ENCODE measurements at regions not wholly inside any gene's neighbourhood (a gene's known extent, or its start where the extent isn't known, plus 50 kb on each side); places are given as distances from the start of the nearest gene placed in this dataset.

DNA sequence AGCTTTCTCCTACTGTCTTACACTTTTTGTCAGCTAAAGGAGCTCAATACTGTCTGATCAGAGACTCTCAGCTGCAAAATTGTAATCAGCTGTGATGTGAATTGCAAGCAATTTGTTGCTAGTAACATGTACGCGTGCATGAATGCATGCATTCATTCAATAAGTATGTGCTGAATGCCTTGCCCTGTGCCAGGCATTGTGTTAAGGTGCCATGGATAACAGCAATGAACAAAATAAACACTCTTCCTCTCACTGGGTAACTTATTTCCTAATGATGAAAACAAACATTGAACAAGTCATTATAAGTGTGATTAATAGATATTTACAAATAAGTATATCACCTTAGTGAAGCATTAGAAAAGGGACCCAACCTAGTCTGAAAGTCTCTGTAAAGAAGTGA is 163.2 kb upstream of the ARID2 start:
- Mint-ChIP-seq H3K9me3 (no peaks in the 10 kb centered on the region), H3K27me3 (ENCODE audit: low read depth) (peaks cover 23% of the 10 kb centered on the region), H3K4me3 (no peak overlapping the region), H3K36me3 (ENCODE audit: low read depth) (no peaks in the 10 kb centered on the region), H3K4me1 (ENCODE audit: low read depth) (no peaks in the 10 kb centered on the region), H3K27ac (no peak overlapping the region)

DNA sequence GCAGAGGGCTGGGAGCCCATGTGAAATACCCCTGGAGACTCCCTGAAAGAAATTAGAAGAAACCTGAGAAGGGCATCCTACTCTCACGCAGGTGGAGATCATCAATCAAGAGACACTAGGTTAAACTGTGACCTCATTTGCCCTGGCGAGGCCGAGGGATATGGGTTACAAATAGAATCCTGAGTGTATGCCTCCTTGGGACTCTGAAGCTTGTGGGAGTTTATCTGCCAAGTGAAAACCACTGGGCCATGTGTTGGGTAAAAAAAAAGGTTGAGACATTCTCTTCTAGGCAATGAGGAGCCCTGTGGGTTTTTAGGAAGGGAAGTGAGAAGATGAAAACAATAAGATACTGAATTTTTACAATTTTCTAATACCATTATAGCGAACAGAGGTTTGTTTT is 160.7 kb upstream of the ARID2 start:
- Mint-ChIP-seq H3K9me3 (no peaks in the 10 kb centered on the region), H3K27ac (no peak overlapping the region), H3K36me3 (ENCODE audit: low read depth) (no peaks in the 10 kb centered on the region), H3K4me3 (no peak overlapping the region), H3K27me3 (ENCODE audit: low read depth) (peaks cover 13% of the 10 kb centered on the region), H3K4me1 (ENCODE audit: low read depth) (no peaks in the 10 kb centered on the region)

DNA sequence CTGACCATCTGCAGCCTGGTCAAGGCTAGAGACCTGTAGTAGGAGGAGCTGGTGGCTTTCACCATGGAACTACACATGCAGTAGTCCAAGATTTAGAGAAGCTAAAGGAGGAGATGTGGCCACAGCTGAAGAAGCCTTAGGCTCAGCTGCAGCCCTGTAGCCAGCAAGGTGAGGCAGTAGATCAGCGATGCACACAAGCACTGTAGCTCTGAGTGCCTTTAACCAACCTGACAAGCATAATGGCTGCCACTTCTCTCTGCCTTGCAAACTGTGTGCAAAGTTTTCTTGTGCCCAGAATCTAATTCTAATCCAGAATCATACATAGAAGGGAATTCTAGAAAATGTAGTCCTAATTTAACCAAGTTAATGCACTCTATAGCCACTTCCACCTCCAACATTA is 159.0 kb upstream of the ARID2 start:
- H3K27ac Mint-ChIP-seq: no peak overlapping the region
- peaks cover 13% of the 10 kb centered on the region for H3K27me3 Mint-ChIP-seq (ENCODE audit: low read depth)
- H3K4me1 Mint-ChIP-seq (ENCODE audit: low read depth): no peaks in the 10 kb centered on the region
- H3K36me3 Mint-ChIP-seq (ENCODE audit: low read depth): no peaks in the 10 kb centered on the region
- H3K4me3 Mint-ChIP-seq: no peak overlapping the region
- H3K9me3 Mint-ChIP-seq: no peaks in the 10 kb centered on the region

DNA sequence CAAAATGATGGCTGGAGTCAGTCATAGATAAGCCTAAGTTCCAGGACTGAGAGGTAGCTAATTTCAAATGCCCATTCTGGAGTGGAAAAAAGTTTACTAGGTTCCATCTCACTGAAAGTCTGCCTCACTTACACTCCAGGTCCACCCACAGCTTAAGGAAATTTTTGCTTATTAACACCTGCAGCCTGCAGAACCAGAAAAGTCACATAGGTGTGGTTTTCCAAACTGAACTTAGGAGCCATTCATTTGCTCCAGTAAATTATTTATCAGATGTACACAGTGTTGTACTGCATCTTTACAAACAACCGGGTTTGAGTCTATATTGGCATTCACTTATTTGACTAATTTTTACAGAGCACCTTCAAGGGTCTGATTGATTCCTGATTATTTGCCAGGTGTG is 157.4 kb upstream of the ARID2 start:
- H3K27me3 Mint-ChIP-seq (ENCODE audit: low read depth): peaks cover 4% of the 10 kb centered on the region
- H3K36me3 Mint-ChIP-seq (ENCODE audit: low read depth): no peaks in the 10 kb centered on the region
- no peaks in the 10 kb centered on the region for H3K9me3 Mint-ChIP-seq
- H3K27ac Mint-ChIP-seq: no peak overlapping the region
- peaks cover 5% of the 10 kb centered on the region for H3K4me1 Mint-ChIP-seq (ENCODE audit: low read depth)
- no peak overlapping the region for H3K4me3 Mint-ChIP-seq

DNA sequence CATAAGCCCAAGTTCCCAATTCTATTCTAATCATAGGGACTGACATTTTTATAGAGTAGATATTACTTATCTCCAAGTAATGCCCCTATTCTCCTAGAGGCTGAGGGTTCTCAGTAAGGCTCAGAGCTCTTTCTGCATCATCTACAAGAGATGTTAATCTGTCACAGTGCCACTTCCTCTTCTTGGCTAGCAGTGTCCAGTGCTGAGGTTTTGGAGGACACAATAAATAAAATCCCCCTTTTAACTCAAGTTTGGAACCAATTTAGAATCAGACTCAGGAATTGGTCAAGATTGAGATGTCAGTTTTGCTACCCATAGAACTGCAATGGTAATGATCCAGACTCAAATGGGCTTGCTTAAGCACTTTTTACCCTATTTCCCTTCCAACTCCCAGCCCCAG is 154.1 kb upstream of the ARID2 start:
- Mint-ChIP-seq H3K36me3 (ENCODE audit: low read depth) (no peaks in the 10 kb centered on the region), H3K9me3 (no peaks in the 10 kb centered on the region), H3K27ac (no peak overlapping the region), H3K4me3 (no peak overlapping the region), H3K27me3 (ENCODE audit: low read depth) (no peaks in the 10 kb centered on the region), H3K4me1 (ENCODE audit: low read depth) (peaks cover 7% of the 10 kb centered on the region)

DNA sequence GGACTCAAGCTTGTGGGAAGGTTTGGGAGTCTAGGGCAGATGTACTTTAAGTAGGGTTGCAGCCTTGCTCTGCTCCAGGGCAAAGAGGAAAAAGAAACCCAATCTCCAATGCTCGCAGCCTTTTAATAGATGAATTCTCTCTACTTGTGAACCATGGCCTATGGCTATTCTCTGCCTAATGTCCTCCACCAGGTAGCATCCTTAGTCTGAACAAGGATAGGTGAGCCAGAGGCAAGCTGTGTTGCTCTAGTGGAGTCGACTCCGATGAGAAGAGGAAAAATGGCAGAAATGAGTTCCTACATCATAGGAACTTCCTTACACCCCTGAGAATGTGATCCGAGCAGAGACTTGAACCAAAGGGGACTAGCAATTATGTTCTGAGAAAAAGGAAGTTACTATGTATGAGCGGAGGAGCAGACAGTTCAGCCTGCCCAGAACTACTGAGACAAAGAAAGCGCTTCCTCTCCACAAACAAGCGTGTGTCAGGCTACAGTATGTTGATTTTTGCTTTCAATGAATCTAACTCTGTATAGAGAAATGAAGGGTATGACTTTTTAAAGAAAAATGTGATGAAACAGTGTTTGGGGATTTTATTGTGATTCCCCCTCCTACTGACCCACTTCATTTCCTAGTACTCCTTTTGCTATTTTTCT is 153.6 kb upstream of the ARID2 start:
- Mint-ChIP-seq H3K4me1 (ENCODE audit: low read depth) (peaks cover 7% of the 10 kb centered on the region), H3K27ac (no peak overlapping the region), H3K36me3 (ENCODE audit: low read depth) (no peaks in the 10 kb centered on the region), H3K27me3 (ENCODE audit: low read depth) (peaks cover 4% of the 10 kb centered on the region), H3K9me3 (peaks cover under 1% of the 10 kb centered on the region), H3K4me3 (no peak overlapping the region)

DNA sequence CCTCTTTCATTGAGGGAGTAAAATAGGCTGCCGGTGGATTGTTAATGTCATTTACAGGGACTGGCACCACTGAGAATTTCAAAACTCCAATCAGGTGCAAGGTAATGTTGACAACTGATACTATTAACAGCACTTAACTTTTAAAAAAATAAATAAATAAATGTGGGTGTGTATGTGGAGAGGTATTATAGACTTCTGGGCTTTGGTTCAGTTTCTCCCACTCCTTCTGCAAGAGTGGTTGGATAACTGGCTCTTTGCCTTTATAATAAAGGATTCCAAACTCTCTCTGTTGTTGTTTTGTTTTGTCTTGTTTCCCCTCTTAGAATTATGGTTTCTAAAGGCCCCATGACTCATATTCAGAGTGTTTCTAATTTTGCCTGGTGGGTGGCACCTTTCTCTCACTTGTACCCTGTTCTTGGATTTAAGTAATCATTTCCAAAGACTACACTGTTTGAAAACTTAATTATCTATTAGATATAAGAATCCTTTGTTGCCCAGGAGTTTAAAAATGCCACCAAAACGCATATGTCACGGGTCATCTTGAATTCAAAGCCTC is 151.6 kb upstream of the ARID2 start:
- Mint-ChIP-seq H3K4me3 (no peak overlapping the region), H3K9me3 (peaks cover 11% of the 10 kb centered on the region), H3K4me1 (ENCODE audit: low read depth) (peaks cover 7% of the 10 kb centered on the region), H3K27ac (no peak overlapping the region), H3K27me3 (ENCODE audit: low read depth) (peaks cover 6% of the 10 kb centered on the region), H3K36me3 (ENCODE audit: low read depth) (peaks cover 2% of the 10 kb centered on the region)

DNA sequence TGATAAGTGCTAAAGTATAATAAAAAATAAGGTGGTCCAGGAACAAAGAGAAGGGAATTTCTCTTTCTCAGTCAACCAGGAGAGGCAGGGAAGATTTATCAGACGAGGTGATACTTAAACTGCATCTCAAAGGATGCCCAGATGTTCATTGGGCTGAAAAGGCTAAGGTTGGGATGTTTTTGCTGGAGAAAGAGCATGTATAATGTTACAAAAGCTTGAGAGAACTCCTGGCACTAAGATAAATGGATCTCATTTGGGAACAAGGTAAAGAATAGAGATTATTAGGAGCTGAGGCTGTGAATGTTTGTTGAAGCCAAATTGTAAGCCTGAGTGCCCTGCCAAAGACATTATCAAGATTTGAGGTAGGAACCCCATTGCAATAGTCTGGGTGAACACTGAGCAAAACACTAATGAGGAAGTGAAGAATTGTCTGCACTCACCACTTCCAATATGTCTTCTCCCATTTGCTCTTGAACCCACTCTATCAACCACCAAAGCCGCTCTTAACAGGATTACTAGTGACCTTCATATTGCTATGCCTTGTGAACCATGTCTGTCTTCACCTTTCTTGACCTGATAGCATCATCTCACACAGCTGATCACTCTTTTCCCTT is 149.0 kb upstream of the ARID2 start:
- H3K9me3 Mint-ChIP-seq: peaks cover 11% of the 10 kb centered on the region
- H3K27me3 Mint-ChIP-seq (ENCODE audit: low read depth): peaks cover 6% of the 10 kb centered on the region
- H3K4me1 Mint-ChIP-seq (ENCODE audit: low read depth): peaks cover 7% of the 10 kb centered on the region
- no peak overlapping the region for H3K4me3 Mint-ChIP-seq
- H3K36me3 Mint-ChIP-seq (ENCODE audit: low read depth): peaks cover 2% of the 10 kb centered on the region
- no peak overlapping the region for H3K27ac Mint-ChIP-seq

DNA sequence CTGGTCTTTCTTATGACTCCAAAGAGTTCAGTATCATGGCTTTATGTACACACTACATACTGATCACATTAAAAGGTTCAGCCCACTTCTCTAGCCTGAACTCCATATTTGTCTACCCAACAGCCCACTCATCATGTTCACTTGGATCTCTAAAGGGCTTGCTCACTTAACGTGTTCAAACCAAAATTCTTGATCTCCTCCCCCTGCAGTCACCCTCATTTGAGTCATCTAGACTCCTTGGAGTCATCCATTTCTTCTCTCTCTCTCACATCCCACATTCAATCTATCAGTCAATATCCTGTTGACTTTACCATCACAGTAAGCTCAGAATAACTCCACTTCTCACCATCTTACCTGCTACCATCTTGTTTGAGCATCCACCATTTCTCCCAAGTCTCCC is 148.4 kb upstream of the ARID2 start:
- no peak overlapping the region for H3K4me3 Mint-ChIP-seq
- H3K36me3 Mint-ChIP-seq (ENCODE audit: low read depth): peaks cover 2% of the 10 kb centered on the region
- peaks cover 6% of the 10 kb centered on the region for H3K27me3 Mint-ChIP-seq (ENCODE audit: low read depth)
- peaks cover 4% of the 10 kb centered on the region for H3K4me1 Mint-ChIP-seq (ENCODE audit: low read depth)
- no peak overlapping the region for H3K27ac Mint-ChIP-seq
- H3K9me3 Mint-ChIP-seq: peaks cover 11% of the 10 kb centered on the region

DNA sequence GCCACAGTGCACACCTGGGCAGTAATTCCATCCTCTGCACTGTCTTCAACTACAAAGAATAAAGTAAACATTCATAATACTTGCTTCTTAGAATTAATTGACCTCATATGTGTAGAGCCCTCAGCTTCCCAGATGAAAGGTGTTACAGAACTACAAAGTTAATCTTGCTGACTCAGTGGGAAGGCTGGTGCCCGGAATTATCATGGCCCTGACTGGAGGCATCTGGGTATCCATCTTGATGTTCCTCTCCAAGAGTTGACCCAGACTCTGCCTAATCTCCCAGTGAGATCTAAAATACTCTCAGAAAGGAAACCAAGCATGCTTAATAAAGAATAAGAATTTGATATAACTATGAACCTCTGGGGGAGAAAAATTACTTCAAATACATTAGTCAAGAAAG is 147.0 kb upstream of the ARID2 start:
- Mint-ChIP-seq H3K36me3 (ENCODE audit: low read depth) (peaks cover 2% of the 10 kb centered on the region), H3K4me3 (no peak overlapping the region), H3K9me3 (peaks cover 11% of the 10 kb centered on the region), H3K27me3 (ENCODE audit: low read depth) (peaks cover 6% of the 10 kb centered on the region), H3K4me1 (ENCODE audit: low read depth) (peaks cover 2% of the 10 kb centered on the region), H3K27ac (no peak overlapping the region)

DNA sequence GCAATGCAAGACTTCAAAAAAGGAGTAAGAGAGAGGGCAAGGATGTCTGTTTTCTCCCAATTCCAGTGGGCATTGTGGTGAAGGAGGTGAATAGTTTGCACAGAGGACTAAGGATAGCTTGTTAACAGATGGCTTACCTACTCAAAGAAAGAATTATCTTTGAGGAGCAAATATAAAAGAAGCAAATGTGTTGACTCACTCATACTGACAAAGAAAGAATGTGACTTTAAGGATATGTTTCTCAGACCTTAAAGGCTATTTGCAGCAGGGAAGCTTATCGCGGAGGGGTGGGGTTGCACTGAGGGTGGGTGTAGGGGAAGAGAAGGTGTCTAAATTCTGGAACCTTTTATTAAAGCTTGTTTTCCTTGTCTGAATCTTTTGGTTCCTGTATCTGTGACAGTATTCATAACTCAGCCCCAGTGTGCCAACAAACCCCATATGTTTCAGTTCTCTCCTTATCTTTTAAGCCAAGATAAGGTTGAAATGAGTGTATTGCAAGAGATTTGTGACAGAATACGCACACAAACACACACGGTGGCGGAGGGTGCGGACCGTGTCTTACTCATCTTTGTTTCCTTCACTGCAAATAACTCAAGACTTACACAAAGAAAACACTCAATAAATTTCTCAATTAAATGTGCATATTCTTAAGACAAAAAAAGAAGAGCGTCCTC is 146.4 kb upstream of the ARID2 start:
- Mint-ChIP-seq H3K27me3 (ENCODE audit: low read depth) (peaks cover 6% of the 10 kb centered on the region), H3K4me3 (no peak overlapping the region), H3K9me3 (peaks cover 11% of the 10 kb centered on the region), H3K36me3 (ENCODE audit: low read depth) (peaks cover 2% of the 10 kb centered on the region), H3K4me1 (ENCODE audit: low read depth) (no peaks in the 10 kb centered on the region), H3K27ac (no peak overlapping the region)

DNA sequence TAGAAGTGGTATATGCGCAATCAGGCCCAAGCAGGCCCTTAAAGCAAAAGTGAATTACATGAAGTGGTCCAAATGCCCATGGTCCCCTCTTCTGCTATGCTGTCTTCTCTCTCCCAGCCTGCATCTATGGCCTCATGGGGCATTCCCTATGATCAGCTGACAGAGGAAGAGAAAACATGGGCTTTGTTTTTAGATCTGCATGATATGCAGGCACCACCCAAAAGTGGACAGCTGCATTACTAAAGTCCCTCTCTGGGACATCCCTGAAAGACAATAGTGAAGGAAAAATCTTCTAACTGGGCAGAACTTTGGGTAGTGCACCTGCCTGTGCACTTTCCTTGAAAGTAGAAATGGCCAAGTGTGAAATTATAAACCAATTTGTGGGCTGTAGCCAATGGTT is 145.2 kb upstream of the ARID2 start:
- Mint-ChIP-seq H3K36me3 (ENCODE audit: low read depth) (peaks cover 2% of the 10 kb centered on the region), H3K27ac (no peak overlapping the region), H3K4me1 (ENCODE audit: low read depth) (no peaks in the 10 kb centered on the region), H3K4me3 (no peak overlapping the region), H3K27me3 (ENCODE audit: low read depth) (peaks cover 8% of the 10 kb centered on the region), H3K9me3 (peaks cover 11% of the 10 kb centered on the region)

DNA sequence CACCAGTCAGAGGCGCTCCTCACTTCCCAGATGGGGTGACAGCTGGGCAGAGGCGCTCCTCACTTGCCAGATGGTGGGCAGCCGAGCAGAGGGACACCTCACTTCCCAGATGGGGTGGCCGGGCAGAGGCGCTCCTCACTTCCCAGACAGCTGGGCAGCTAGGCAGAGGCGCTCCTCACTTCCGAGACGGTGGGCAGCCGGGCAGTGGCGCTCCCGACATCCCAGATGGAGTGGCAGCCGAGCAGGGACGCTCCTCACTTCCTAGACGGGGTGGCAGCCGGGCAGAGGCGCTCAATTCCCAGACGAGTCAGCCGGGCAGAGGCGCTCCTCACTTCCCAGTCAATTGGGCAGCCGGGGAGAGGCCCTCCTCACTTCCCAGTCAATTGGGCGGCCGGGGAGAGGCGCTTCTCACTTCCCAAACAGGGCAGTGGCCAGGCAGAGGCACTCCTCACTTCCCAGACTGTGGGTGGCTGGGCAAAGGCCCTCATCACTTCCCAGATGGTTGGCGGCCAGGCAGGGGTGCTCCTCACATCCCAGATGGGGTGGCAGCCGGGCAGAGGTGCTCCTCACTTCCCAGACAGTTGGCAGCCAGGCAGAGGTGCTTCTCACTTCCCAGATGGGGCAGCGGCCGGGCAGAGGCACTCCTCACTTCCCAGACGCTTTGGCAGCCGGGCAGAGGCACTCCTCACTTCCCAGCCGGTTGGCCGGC is 143.8 kb upstream of the ARID2 start:
- peaks cover 10% of the 10 kb centered on the region for H3K27me3 Mint-ChIP-seq (ENCODE audit: low read depth)
- peaks cover 11% of the 10 kb centered on the region for H3K9me3 Mint-ChIP-seq
- no peak overlapping the region for H3K4me3 Mint-ChIP-seq
- no peak overlapping the region for H3K27ac Mint-ChIP-seq
- no peaks in the 10 kb centered on the region for H3K4me1 Mint-ChIP-seq (ENCODE audit: low read depth)
- H3K36me3 Mint-ChIP-seq (ENCODE audit: low read depth): peaks cover 2% of the 10 kb centered on the region

DNA sequence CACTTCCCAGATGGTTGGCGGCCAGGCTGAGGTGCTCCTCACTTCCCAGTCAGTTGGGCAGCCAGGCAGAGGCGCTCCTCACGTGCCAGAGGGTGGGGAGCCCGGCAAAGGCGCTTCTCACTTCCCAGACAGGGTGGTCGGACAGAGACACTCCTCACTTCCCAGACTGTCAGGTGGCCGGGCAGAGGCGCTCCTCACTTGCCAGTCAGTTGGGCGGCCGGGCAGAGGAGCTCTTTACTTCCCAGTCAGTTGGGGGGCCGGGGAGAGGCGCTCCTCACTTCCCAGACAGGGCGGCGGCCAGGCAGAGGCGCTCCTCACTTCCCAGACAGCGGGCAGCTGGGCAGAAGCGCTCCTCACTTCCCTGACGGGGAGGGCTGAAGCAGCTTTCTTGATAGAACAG is 143.0 kb upstream of the ARID2 start:
- no peaks in the 10 kb centered on the region for H3K36me3 Mint-ChIP-seq (ENCODE audit: low read depth)
- no peak overlapping the region for H3K4me3 Mint-ChIP-seq
- H3K4me1 Mint-ChIP-seq (ENCODE audit: low read depth): no peaks in the 10 kb centered on the region
- no peak overlapping the region for H3K27ac Mint-ChIP-seq
- peaks cover 5% of the 10 kb centered on the region for H3K27me3 Mint-ChIP-seq (ENCODE audit: low read depth)
- H3K9me3 Mint-ChIP-seq: peaks cover 6% of the 10 kb centered on the region

All from T-helper 1 cell treated with Interleukin-12 subunit alpha and Interleukin-12 subunit beta and Interleukin-4 antibody, amounts not matched to agents 30 μg/mL and 1 μg/mL, for 36 hours (primary cell).